ENCODE measurements at regions not wholly inside any gene's neighbourhood (a gene's known extent, or its start where the extent isn't known, plus 50 kb on each side); places are given as distances from the start of the nearest gene placed in this dataset.
A peak's percentile ranks its signal among the peaks of the same experiment; 100 is the strongest.
"Not testable (repeated sequence)": the region's sequence is repeated elsewhere in the genome, so short reads cannot be mapped to it uniquely, and the experiment has no call there.

GRCh38 chr18:73520229-73520628 lies 627.4 kb downstream of the FBXO15 start:
- TF ChIP-seq NANOG (IDR thresholded peaks at IDR 0.05; ENCODE audit: borderline replicate concordance) (no peak), CTCF (conservative IDR thresholded peaks at IDR 0.05; ENCODE audit: low read depth in 2 of 2) (peak; percentile 78 to 89)
- Histone ChIP-seq H3K4me3 (no peak overlapping the region), H3K79me2 (replicated peaks; ENCODE audit: insufficient read depth) (no peaks in the 10 kb centered on the region), H3K4me2 (no peak overlapping the region), H4K20me1 (replicated peaks; ENCODE audit: insufficient read depth) (no peaks in the 10 kb centered on the region), H3F3A (replicated peaks; ENCODE audit: low read depth) (no peaks in the 10 kb centered on the region), H3K36me3 (ENCODE audit: insufficient read depth) (no peaks in the 10 kb centered on the region), H2AFZ (peak overlapping the region; percentile 75; the same call in 1 of the 2 replicates), H3K9me2 (ENCODE audit: insufficient read depth) (peaks cover 3% of the 10 kb centered on the region; the same call in 1 of the 2 replicates), H3K4me1 (ENCODE audit: insufficient read depth) (no peaks in the 10 kb centered on the region), H3K27me3 (ENCODE audit: insufficient read depth) (no peaks in the 10 kb centered on the region), H3K27ac (ENCODE audit: low read depth) (no peak overlapping the region)
- peak; percentile 74 for DNase-seq (ENCODE audit: low spot score)
- Mint-ChIP-seq H3K36me3 (ENCODE audit: low read depth) (no peaks in the 10 kb centered on the region; the same call in 2 of the 3 replicates), H3K4me3 (no peak overlapping the region), H3K27me3 (ENCODE audit: insufficient read depth, low read depth, poor library complexity) (no peaks in the 10 kb centered on the region), H3K27ac (no peak overlapping the region), H3K4me1 (no peaks in the 10 kb centered on the region), H3K9me3 (peaks cover 10% of the 10 kb centered on the region; the same call in 2 of the 3 replicates)
- peak; percentile 96 for ATAC-seq

GRCh38 chr18:73516056-73516455 lies 631.6 kb downstream of the FBXO15 start:
- H3K27me3 ChIP-seq (ENCODE audit: insufficient read depth); H3K4me3 ChIP-seq; H4K20me1 ChIP-seq (replicated peaks; ENCODE audit: insufficient read depth); H3K27ac Mint-ChIP-seq; ATAC-seq; H3K4me3 Mint-ChIP-seq; H3K36me3 Mint-ChIP-seq (ENCODE audit: low read depth); H3K27me3 Mint-ChIP-seq (ENCODE audit: insufficient read depth, low read depth, poor library complexity); H3K79me2 ChIP-seq (replicated peaks; ENCODE audit: insufficient read depth); H3K4me1 Mint-ChIP-seq; DNase-seq (ENCODE audit: low spot score); H2AFZ ChIP-seq; H3K4me1 ChIP-seq (ENCODE audit: insufficient read depth); H3K9me3 Mint-ChIP-seq; H3K9me2 ChIP-seq (ENCODE audit: insufficient read depth); H3K36me3 ChIP-seq (ENCODE audit: insufficient read depth); H3K4me2 ChIP-seq; H3K27ac ChIP-seq (ENCODE audit: low read depth); H3F3A ChIP-seq (replicated peaks; ENCODE audit: low read depth): not testable (repeated sequence)

- H3K36me3 Mint-ChIP-seq (ENCODE audit: low read depth): no peaks in the 10 kb centered on the region; the same call in 2 of the 3 replicates
- Histone ChIP-seq H3K27me3 (ENCODE audit: insufficient read depth) (no peaks in the 10 kb centered on the region), H3F3A (replicated peaks; ENCODE audit: low read depth) (no peaks in the 10 kb centered on the region), H3K4me3 (no peak overlapping the region), H3K4me1 (ENCODE audit: insufficient read depth) (no peaks in the 10 kb centered on the region), H2AFZ (no peak overlapping the region), H3K4me2 (no peak overlapping the region), H3K9me2 (ENCODE audit: insufficient read depth) (peaks cover 7% of the 10 kb centered on the region; the same call in 1 of the 2 replicates), H4K20me1 (replicated peaks; ENCODE audit: insufficient read depth) (no peaks in the 10 kb centered on the region), H3K79me2 (replicated peaks; ENCODE audit: insufficient read depth) (no peaks in the 10 kb centered on the region), H3K36me3 (ENCODE audit: insufficient read depth) (no peaks in the 10 kb centered on the region), H3K27ac (ENCODE audit: low read depth) (no peak overlapping the region)
- peaks cover 10% of the 10 kb centered on the region; the same call in 2 of the 3 replicates for H3K9me3 Mint-ChIP-seq
- H3K4me1 Mint-ChIP-seq: no peaks in the 10 kb centered on the region
- TF ChIP-seq REST (IDR thresholded peaks at IDR 0.05; ENCODE audit: unreplicated experiment): no peak
- no peak overlapping the region for H3K27ac Mint-ChIP-seq
- H3K27me3 Mint-ChIP-seq (ENCODE audit: insufficient read depth, low read depth, poor library complexity): no peaks in the 10 kb centered on the region
- H3K4me3 Mint-ChIP-seq: no peak overlapping the region
- no peak for DNase-seq (ENCODE audit: low spot score)
- no peak for ATAC-seq
Measured at GRCh38 chr18:73514449-73514848, 633.2 kb downstream of the FBXO15 start.

All from GM23338 (cell line).